ENCODE measurements at regions not wholly inside any gene's neighbourhood (a gene's known extent, or its start where the extent isn't known, plus 50 kb on each side); places are given as distances from the start of the nearest gene placed in this dataset.
"Not testable (repeated sequence)": the region's sequence is repeated elsewhere in the genome, so short reads cannot be mapped to it uniquely, and the experiment has no call there.

DNA sequence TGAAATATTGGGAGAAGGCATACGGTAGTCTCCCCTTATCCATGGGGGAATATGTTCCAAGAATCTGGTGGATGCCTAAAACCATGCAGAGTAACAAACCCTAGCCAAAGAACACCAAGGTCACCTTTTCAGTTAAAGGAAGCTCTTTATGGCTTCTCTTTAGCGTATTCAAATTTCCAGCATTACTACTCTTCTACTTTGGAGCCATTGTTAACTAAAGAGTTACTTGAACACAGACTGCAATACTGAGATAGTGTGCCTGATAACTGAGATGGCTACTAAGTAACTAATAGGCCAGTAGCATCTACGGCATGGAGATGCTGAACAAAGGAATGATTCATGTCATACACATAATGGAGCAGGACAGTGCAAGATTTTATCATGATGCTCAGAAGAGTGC, 84.5 kb upstream of the SPEF2 start:
- Histone ChIP-seq H3K27me3 (ENCODE audit: insufficient read depth, low read length) (no peaks in the 10 kb centered on the region), H3K4me3 (ENCODE audit: insufficient read depth, low read length) (no peak overlapping the region), H2AFZ (ENCODE audit: low read length) (no peak overlapping the region), H3K27ac (ENCODE audit: low read depth, low read length) (no peak overlapping the region), H3K4me1 (ENCODE audit: insufficient read depth, low read length) (no peaks in the 10 kb centered on the region), H3K36me3 (ENCODE audit: insufficient read depth, low read length) (no peaks in the 10 kb centered on the region), H4K20me1 (ENCODE audit: insufficient read depth, low read length) (no peaks in the 10 kb centered on the region), H3K79me2 (ENCODE audit: insufficient read depth, low read length) (no peaks in the 10 kb centered on the region), H3K4me2 (ENCODE audit: insufficient read depth, low read length) (no peak overlapping the region), H3K9me3 (ENCODE audit: low read depth, low read length) (no peaks in the 10 kb centered on the region)
- DNase-seq (ENCODE audit: insufficient read length, low spot score, missing footprints), result no peak
- no peak for TF ChIP-seq CTCF (IDR thresholded peaks at IDR 0.05; ENCODE audit: extremely low read depth, low read depth, low read length)

DNA sequence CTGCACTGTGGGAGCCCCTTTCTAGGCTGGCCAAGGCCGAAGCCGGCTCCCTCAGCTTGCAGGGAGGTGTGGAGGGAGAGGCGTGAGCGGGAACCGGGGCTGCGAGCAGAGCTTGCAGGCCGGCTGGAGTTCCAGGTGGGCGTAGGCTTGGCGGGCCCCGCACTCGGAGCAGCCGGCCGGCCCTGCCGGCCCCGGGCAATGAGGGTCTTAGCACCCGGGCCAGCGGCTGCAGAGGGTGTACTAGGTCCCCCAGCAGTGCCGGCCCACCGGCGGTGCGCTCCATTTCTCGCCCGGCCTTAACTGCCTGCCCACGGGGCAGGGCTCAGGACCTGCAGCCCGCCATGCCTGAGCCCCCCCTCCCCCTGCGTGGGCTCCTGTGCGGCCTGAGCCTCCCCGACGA, 86.1 kb upstream of the SPEF2 start:
- DNase-seq (ENCODE audit: insufficient read length, low spot score, missing footprints); H4K20me1 ChIP-seq (ENCODE audit: insufficient read depth, low read length); H3K4me3 ChIP-seq (ENCODE audit: insufficient read depth, low read length); H3K27me3 ChIP-seq (ENCODE audit: insufficient read depth, low read length); H3K9me3 ChIP-seq (ENCODE audit: low read depth, low read length); H2AFZ ChIP-seq (ENCODE audit: low read length); H3K79me2 ChIP-seq (ENCODE audit: insufficient read depth, low read length); H3K4me1 ChIP-seq (ENCODE audit: insufficient read depth, low read length); H3K36me3 ChIP-seq (ENCODE audit: insufficient read depth, low read length); H3K4me2 ChIP-seq (ENCODE audit: insufficient read depth, low read length); H3K27ac ChIP-seq (ENCODE audit: low read depth, low read length): not testable (repeated sequence)

DNA sequence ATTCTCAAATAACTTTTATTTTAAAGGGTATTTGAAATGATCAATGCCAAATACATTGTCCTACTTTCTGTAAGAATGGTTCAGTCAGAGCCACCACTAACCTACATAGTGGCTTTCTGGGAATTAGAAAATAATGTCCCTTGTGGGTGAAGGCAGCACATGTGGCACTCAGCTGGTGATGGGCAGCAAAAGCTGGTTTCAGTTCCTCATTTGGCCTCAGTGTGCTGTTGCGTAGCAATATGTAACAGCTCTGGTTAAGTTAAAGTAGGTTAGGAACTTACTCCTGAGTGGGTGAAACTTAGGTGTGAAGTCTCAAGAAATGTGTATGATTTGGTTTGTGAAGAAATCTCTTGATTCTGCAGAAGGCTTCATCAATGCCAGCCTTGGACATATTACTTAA, 99.6 kb upstream of the SPEF2 start:
- DNase-seq (ENCODE audit: insufficient read length, low spot score, missing footprints), result no peak
- TF ChIP-seq CTCF (IDR thresholded peaks at IDR 0.05; ENCODE audit: extremely low read depth, low read depth, low read length), result no peak
- no peak overlapping the region for H2AFZ ChIP-seq (ENCODE audit: low read length)

GRCh38 chr5:35516271-35516670, 101.4 kb upstream of the SPEF2 start:
- no peaks in the 10 kb centered on the region for H3K9me3 ChIP-seq (ENCODE audit: low read depth, low read length)
- no peak for TF ChIP-seq CTCF (IDR thresholded peaks at IDR 0.05; ENCODE audit: extremely low read depth, low read depth, low read length)
- H3K4me1 ChIP-seq (ENCODE audit: insufficient read depth, low read length), result no peaks in the 10 kb centered on the region
- DNase-seq (ENCODE audit: insufficient read length, low spot score, missing footprints), result no peak
- no peak overlapping the region for H3K27ac ChIP-seq (ENCODE audit: low read depth, low read length)
- H3K4me2 ChIP-seq (ENCODE audit: insufficient read depth, low read length), result no peak overlapping the region
- no peaks in the 10 kb centered on the region for H3K27me3 ChIP-seq (ENCODE audit: insufficient read depth, low read length)
- H3K79me2 ChIP-seq (ENCODE audit: insufficient read depth, low read length), result no peaks in the 10 kb centered on the region
- H2AFZ ChIP-seq (ENCODE audit: low read length), result no peak overlapping the region
- H4K20me1 ChIP-seq (ENCODE audit: insufficient read depth, low read length), result no peaks in the 10 kb centered on the region
- H3K36me3 ChIP-seq (ENCODE audit: insufficient read depth, low read length), result no peaks in the 10 kb centered on the region
- H3K4me3 ChIP-seq (ENCODE audit: insufficient read depth, low read length), result no peak overlapping the region

More for the DNA sequence above, 99.6 kb upstream of the SPEF2 start:
- H3K36me3 ChIP-seq (ENCODE audit: insufficient read depth, low read length), result no peaks in the 10 kb centered on the region
- H3K9me3 ChIP-seq (ENCODE audit: low read depth, low read length), result no peaks in the 10 kb centered on the region
- no peaks in the 10 kb centered on the region for H4K20me1 ChIP-seq (ENCODE audit: insufficient read depth, low read length)
- H3K27me3 ChIP-seq (ENCODE audit: insufficient read depth, low read length), result no peaks in the 10 kb centered on the region
- H3K4me3 ChIP-seq (ENCODE audit: insufficient read depth, low read length), result no peak overlapping the region
- no peak overlapping the region for H3K27ac ChIP-seq (ENCODE audit: low read depth, low read length)
- H3K79me2 ChIP-seq (ENCODE audit: insufficient read depth, low read length), result no peaks in the 10 kb centered on the region
- no peak overlapping the region for H3K4me2 ChIP-seq (ENCODE audit: insufficient read depth, low read length)
- no peaks in the 10 kb centered on the region for H3K4me1 ChIP-seq (ENCODE audit: insufficient read depth, low read length)

DNA sequence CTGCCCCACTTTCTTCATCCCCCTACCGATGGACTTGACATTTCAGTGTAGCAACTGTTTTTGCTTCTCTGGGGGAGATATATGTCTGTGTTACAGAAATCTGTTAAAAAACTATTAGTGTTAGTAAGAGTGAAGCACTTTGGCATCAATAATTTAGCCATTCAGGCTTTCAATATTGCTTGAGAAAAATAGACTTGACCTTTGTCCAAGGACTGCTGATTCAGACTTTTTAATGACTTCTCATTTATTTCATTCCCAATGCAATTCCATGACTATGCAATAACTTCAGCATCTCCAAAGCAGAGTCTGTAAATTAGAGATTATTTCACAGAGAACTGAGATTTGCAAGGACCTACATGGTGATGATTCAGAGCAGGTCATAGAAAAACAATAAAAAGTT, 104.1 kb upstream of the SPEF2 start:
- Histone ChIP-seq H4K20me1 (ENCODE audit: insufficient read depth, low read length) (no peaks in the 10 kb centered on the region), H3K4me3 (ENCODE audit: insufficient read depth, low read length) (no peak overlapping the region), H3K36me3 (ENCODE audit: insufficient read depth, low read length) (no peaks in the 10 kb centered on the region), H3K4me1 (ENCODE audit: insufficient read depth, low read length) (no peaks in the 10 kb centered on the region), H3K27me3 (ENCODE audit: insufficient read depth, low read length) (no peaks in the 10 kb centered on the region), H3K4me2 (ENCODE audit: insufficient read depth, low read length) (no peak overlapping the region), H3K79me2 (ENCODE audit: insufficient read depth, low read length) (no peaks in the 10 kb centered on the region), H3K9me3 (ENCODE audit: low read depth, low read length) (no peaks in the 10 kb centered on the region), H2AFZ (ENCODE audit: low read length) (no peak overlapping the region), H3K27ac (ENCODE audit: low read depth, low read length) (no peak overlapping the region)
- peak; percentile 51 for DNase-seq (ENCODE audit: insufficient read length, low spot score, missing footprints)
- no peak for TF ChIP-seq CTCF (IDR thresholded peaks at IDR 0.05; ENCODE audit: extremely low read depth, low read depth, low read length)

Data from osteoblast (primary cell).